OCI-LY3 (cell line): ENCODE measurements at regions not wholly inside any gene's neighbourhood (a gene's known extent, or its start where the extent isn't known, plus 50 kb on each side); places are given as distances from the start of the nearest gene placed in this dataset.

ENCODE experiments used
- H2AFZ ChIP-seq: fragments of 200-600, 300-600 bp; shearing (Covaris generic); 2 replicates; pipeline ENCODE4 v1.6.0; 2014; ENCODE audit warnings: antibody characterized with exemption, low read depth, low read length
- H3K27ac ChIP-seq: fragments of 200-600, 300-600 bp; sonication (generic); 2 replicates; pipeline ENCODE4 v1.5.1; 2014; ENCODE audit warnings: mild to moderate bottlenecking, low read length, moderate library complexity, mixed read lengths
- H3K27me3 ChIP-seq: fragments of 200-600, 300-600 bp; sonication (generic); 2 replicates; pipeline ENCODE4 v1.6.1; 2014; ENCODE audit warnings: low read depth, low read length, mixed read lengths
- H3K36me3 ChIP-seq: fragments of 200-600, 300-600 bp; sonication (generic); replicated peaks from 2 replicates; pipeline ENCODE3; 2014; ENCODE audit warnings: low read depth, low read length, mixed read lengths
- H3K4me1 ChIP-seq: fragments of 300-600, 200-600 bp; sonication (generic); 2 replicates; pipeline ENCODE4 v1.6.1; 2014; ENCODE audit warnings: low read length, mixed read lengths
- H3K4me2 ChIP-seq: fragments of 200-600, 300-600 bp; sonication (generic); 2 replicates; pipeline ENCODE4 v1.6.1; 2014; ENCODE audit warnings: low read length, mixed read lengths
- H3K4me3 ChIP-seq: fragments of 300-600, 200-600 bp; sonication (generic); 2 replicates; pipeline ENCODE4 v1.5.1; 2014; ENCODE audit warnings: antibody characterized with exemption, mild to moderate bottlenecking, low read length, moderate library complexity
- H3K79me2 ChIP-seq: fragments of 300-600, 200-600 bp; shearing (Covaris generic); 2 replicates; pipeline ENCODE4 v1.6.1; 2014; ENCODE audit warnings: mild to moderate bottlenecking, low read length, mixed read lengths
- H3K9ac ChIP-seq: fragments of 300-600, 200-600 bp; shearing (Covaris generic); 2 replicates; pipeline ENCODE4 v1.6.0; 2014; ENCODE audit warnings: mild to moderate bottlenecking, low read length, moderate library complexity
- H3K9me3 ChIP-seq: fragments of 200-600, 300-600 bp; shearing (Covaris generic); 2 replicates; pipeline ENCODE4 v1.6.1; 2014; ENCODE audit warnings: low read length, mixed read lengths; ENCODE audit not compliant: insufficient read depth
- H4K20me1 ChIP-seq: fragments of 200-600, 300-600 bp; sonication (generic); 2 replicates; pipeline ENCODE4 v1.6.1; 2016; ENCODE audit warnings: low read length, mixed read lengths; ENCODE audit not compliant: insufficient read depth
- EZH2phosphoT487 ChIP-seq: fragments of 200-600 bp; shearing (Covaris generic); IDR thresholded peaks from 2 replicates; pipeline ENCODE4 v1.6.1; 2018; ENCODE audit warnings: antibody characterized with exemption, mixed run types, low read depth
- TF ChIP-seq, protein P1 (sequence below): fragments of 200-600, 300-600 bp; sonication (generic); IDR thresholded peaks from 2 replicates; pipeline ENCODE4 v1.5.1; 2014; ENCODE audit warnings: antibody characterized with exemption, low read length, low read depth

DNA sequence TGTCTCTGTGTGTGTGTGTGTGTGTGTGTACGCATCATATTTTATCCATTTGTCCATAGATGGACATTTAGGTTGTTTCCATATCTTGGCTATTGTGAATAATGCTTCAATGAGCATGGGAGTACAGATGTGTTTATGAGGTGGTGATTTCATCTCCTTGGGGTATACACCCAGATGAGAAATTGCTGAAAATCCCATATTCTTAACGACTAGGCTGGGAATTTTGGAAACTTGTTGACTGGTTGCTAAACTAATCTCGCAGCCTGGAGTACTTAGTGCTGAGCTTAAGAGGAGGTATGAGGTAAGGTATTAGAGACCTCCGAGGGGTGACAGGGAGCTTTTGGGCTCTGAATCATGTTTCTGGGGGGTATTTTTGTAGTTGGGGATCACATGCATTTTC is 66.0 kb upstream of the SPRED2 start:
- Histone ChIP-seq H3K79me2 (no peaks in the 10 kb centered on the region), H4K20me1 (no peaks in the 10 kb centered on the region), H2AFZ (no peak overlapping the region), H3K4me3 (no peak overlapping the region), H3K9ac (no peak overlapping the region), H3K27ac (no peak overlapping the region), H3K27me3 (peaks cover 29% of the 10 kb centered on the region), H3K4me1 (peaks cover 19% of the 10 kb centered on the region), H3K9me3 (no peaks in the 10 kb centered on the region), H3K4me2 (no peak overlapping the region), H3K36me3 (no peaks in the 10 kb centered on the region)
- TF ChIP-seq, protein P1, sequence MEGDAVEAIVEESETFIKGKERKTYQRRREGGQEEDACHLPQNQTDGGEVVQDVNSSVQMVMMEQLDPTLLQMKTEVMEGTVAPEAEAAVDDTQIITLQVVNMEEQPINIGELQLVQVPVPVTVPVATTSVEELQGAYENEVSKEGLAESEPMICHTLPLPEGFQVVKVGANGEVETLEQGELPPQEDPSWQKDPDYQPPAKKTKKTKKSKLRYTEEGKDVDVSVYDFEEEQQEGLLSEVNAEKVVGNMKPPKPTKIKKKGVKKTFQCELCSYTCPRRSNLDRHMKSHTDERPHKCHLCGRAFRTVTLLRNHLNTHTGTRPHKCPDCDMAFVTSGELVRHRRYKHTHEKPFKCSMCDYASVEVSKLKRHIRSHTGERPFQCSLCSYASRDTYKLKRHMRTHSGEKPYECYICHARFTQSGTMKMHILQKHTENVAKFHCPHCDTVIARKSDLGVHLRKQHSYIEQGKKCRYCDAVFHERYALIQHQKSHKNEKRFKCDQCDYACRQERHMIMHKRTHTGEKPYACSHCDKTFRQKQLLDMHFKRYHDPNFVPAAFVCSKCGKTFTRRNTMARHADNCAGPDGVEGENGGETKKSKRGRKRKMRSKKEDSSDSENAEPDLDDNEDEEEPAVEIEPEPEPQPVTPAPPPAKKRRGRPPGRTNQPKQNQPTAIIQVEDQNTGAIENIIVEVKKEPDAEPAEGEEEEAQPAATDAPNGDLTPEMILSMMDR = no peak
- no peak for TF ChIP-seq EZH2phosphoT487

DNA sequence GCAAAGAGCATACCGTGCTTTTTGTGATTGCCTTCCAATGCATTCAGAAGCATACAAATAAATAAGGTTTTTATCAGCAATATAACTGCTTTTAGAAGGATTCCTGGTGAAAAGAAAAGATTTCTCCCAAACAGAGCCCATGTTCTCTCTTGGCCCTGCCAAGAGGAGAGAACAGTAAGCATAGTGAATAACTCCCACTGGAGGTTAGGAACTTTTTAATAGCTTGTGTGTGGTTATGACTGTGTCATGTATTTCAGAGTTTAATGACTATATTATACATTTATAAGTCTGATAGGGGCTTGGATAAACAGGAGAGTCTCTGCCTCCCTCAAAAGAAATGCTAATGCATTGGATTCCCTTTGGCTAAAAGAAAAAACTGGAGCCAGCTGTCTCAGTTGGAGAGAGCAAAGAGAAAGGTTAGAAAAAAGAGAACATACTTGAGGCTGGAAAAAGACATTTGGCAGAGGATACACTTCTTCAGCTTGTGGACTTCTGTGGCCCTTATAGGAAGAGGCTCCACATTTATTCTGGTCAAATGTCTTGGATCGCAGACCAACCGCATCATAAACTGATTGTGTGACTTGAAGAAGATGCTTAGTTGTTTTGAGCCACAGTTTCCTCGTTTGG is 63.0 kb upstream of the SPRED2 start:
- Histone ChIP-seq H3K4me1 (peaks cover 7% of the 10 kb centered on the region), H4K20me1 (no peaks in the 10 kb centered on the region), H3K27ac (no peak overlapping the region), H3K36me3 (no peaks in the 10 kb centered on the region), H2AFZ (no peak overlapping the region), H3K79me2 (no peaks in the 10 kb centered on the region), H3K9me3 (no peaks in the 10 kb centered on the region), H3K4me2 (no peak overlapping the region), H3K4me3 (no peak overlapping the region), H3K27me3 (peaks cover 35% of the 10 kb centered on the region), H3K9ac (no peak overlapping the region)
- no peak for TF ChIP-seq EZH2phosphoT487
- TF ChIP-seq, protein P1 = no peak

DNA sequence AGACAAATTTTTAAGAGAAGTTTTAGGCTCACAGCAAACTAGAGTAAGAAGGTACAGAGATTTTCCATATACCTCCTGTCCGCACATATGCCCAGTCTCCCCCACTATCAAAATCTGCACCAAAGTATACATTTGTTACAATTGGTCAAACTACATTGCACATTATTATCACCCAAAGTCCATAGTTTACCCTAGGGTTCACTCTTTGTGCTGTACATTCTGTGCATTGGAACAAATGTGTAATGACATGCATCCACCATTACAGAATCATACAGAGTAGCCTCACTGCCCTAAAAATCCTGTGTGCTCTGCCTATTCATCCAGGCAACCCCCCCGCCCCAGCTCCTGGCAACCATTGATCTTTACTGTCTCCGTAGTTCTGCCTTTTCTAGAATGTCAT is 61.7 kb upstream of the SPRED2 start:
- H3K4me3 ChIP-seq = no peak overlapping the region
- no peak overlapping the region for H3K27ac ChIP-seq
- no peaks in the 10 kb centered on the region for H4K20me1 ChIP-seq
- H3K9me3 ChIP-seq = no peaks in the 10 kb centered on the region
- no peaks in the 10 kb centered on the region for H3K79me2 ChIP-seq
- peaks cover 34% of the 10 kb centered on the region for H3K27me3 ChIP-seq
- no peak overlapping the region for H3K9ac ChIP-seq
- H2AFZ ChIP-seq = no peak overlapping the region
- no peak overlapping the region for H3K4me2 ChIP-seq
- H3K36me3 ChIP-seq = no peaks in the 10 kb centered on the region
- peaks cover under 1% of the 10 kb centered on the region; the same call in 1 of the 2 replicates for H3K4me1 ChIP-seq
- TF ChIP-seq EZH2phosphoT487 = no peak
- TF ChIP-seq, protein P1 = no peak

DNA sequence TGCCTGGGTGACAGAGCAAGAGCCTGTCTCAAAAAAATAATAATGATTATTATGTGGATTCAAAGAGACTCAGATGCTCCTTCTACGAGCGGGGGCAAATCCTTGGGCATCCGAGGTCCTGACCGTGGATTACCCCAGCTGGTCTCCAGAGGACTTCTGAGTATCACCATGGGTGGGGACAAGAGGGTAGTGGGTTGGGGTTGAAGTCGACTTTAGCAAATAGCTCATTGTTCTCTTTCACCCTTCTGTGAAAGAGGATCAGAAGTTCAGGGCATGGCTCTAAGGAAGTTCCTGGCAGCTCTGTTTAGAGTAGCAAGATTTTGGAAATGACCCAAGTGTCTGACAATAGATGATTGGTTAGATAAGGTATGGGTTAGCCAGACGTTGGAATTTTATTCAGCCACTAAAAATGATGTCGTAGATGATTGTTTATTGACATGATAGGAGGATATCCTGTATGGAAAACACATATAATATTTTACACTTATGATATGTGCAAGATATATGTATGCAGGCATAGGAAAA is 59.0 kb upstream of the SPRED2 start:
- Histone ChIP-seq H3K9me3 (0 out of 2 replicates have a peak, but pooled peaks cover 3% of the 10 kb centered on the region), H3K27ac (no peak overlapping the region), H4K20me1 (no peaks in the 10 kb centered on the region), H3K4me1 (no peaks in the 10 kb centered on the region), H3K27me3 (peaks cover 28% of the 10 kb centered on the region), H3K4me2 (no peak overlapping the region), H3K36me3 (no peaks in the 10 kb centered on the region), H3K4me3 (no peak overlapping the region), H2AFZ (no peak overlapping the region), H3K9ac (no peak overlapping the region), H3K79me2 (no peaks in the 10 kb centered on the region)
- TF ChIP-seq EZH2phosphoT487 = no peak
- TF ChIP-seq, protein P1 = no peak
